LNCAP (cell line): ENCODE measurements at regions not wholly inside any gene's neighbourhood (a gene's known extent, or its start where the extent isn't known, plus 50 kb on each side); places are given as distances from the start of the nearest gene placed in this dataset.

Experiments used
- TF ChIP-seq, protein P1 (sequence below): fragments of 450-650 bp; IDR thresholded peaks from 2 replicates; pipeline ENCODE4 v1.5.1; 2017; ENCODE audit warnings: mild to moderate bottlenecking

DNA sequence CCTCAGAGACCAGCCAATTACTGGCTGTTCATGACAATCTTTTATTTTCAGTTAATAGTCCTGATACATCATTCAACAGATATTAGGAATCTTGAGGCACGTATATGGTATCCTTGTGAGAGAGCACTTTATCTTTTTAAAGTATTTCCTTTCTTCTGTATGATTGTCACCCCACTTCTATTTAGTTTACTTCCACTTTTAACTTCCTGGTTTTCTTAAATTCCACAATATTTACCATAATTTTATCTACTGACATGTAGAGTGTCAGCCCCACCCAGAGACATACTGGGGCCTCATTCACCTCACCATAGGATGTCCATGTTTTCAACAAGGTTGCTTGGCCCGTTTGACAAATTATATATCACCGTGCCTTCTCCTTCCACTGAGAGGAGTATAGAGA lies 182.9 kb upstream of the ID2 start:
- TF ChIP-seq, protein P1, sequence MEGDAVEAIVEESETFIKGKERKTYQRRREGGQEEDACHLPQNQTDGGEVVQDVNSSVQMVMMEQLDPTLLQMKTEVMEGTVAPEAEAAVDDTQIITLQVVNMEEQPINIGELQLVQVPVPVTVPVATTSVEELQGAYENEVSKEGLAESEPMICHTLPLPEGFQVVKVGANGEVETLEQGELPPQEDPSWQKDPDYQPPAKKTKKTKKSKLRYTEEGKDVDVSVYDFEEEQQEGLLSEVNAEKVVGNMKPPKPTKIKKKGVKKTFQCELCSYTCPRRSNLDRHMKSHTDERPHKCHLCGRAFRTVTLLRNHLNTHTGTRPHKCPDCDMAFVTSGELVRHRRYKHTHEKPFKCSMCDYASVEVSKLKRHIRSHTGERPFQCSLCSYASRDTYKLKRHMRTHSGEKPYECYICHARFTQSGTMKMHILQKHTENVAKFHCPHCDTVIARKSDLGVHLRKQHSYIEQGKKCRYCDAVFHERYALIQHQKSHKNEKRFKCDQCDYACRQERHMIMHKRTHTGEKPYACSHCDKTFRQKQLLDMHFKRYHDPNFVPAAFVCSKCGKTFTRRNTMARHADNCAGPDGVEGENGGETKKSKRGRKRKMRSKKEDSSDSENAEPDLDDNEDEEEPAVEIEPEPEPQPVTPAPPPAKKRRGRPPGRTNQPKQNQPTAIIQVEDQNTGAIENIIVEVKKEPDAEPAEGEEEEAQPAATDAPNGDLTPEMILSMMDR: no peak

GRCh38 chr2:8500124-8501054 lies 181.5 kb upstream of the ID2 start:
- TF ChIP-seq, protein P1: no peak

DNA sequence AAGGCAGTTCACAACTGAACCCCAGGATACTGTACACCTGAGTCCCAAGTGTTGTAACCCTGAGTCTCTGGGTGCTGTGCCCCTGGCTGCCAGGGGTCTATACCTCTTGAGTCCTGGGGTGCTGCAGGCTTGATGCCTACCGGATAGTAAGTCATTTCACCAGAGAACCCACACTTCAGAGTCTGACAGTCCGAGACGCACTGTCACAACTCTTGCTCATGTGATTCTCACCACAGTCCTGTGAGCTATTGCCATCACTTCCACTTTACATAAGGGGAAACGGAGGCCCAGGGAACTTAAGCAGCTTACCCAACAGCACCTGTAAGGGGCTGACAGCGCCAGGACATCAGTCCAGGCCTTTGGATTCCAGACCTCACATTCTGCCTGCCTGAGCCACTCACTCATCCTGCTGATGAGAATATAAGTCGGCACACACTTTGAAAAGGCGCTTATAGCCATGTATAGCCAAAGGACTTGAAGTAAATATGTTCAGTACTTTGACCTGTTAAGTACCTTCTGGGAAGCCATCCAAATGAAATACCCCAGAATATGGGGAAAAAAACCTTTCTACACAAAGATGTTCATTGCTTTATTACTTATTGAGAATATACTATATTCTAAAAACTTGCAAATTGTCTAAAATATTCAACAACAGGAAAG lies 180.7 kb upstream of the ID2 start:
- TF ChIP-seq, protein P1: no peak

DNA sequence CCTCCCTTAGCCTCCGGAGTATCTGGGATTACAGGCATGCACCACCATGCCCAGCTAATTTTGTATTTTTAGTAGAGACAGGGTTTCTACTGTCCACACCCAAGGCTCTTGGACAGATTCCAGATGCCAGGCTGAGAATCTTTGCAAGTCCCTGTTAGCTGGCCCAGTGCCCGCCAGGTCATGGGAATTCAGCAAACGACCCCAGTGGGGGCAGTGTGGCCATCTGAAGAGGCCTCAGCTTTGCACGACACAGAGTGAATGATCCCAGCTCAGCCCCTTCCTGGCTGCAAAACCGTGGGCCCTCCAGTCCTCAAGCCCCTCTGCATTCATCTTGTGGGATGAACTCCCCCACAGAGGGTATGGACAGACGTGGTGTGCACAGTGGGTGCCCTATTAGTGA lies 179.5 kb upstream of the ID2 start:
- TF ChIP-seq, protein P1: no peak

- TF ChIP-seq, protein P1: no peak
Measured at GRCh38 chr2:8505311-8505920, 176.4 kb upstream of the ID2 start.

- TF ChIP-seq, protein P1: no peak
Measured at GRCh38 chr2:8506746-8507145, 175.1 kb upstream of the ID2 start.

- TF ChIP-seq, protein P1: no peak
Measured at GRCh38 chr2:8508766-8509165, 173.1 kb upstream of the ID2 start.
